ENCODE measurements at regions not wholly inside any gene's neighbourhood (a gene's known extent, or its start where the extent isn't known, plus 50 kb on each side); places are given as distances from the start of the nearest gene placed in this dataset.

GRCh38 chr12:112616469-112617152 is 174.9 kb upstream of the RPH3A start:
- TF ChIP-seq CSDC2 (CRISPR knock-in tag; IDR thresholded peaks at IDR 0.05) (no peak), PATZ1 (CRISPR knock-in tag; IDR thresholded peaks at IDR 0.05; ENCODE audit: borderline replicate concordance) (no peak), ZFP3 (CRISPR knock-in tag; IDR thresholded peaks at IDR 0.05) (no peak), ZC3H10 (CRISPR knock-in tag; IDR thresholded peaks at IDR 0.05) (no peak), ISL1 (CRISPR knock-in tag; IDR thresholded peaks at IDR 0.05) (no peak), GLIS3 (CRISPR knock-in tag; IDR thresholded peaks at IDR 0.05) (no peak), POU6F1 (CRISPR knock-in tag; IDR thresholded peaks at IDR 0.05; ENCODE audit: borderline replicate concordance, low read depth) (no peak), BACH2 (CRISPR knock-in tag; IDR thresholded peaks at IDR 0.05; ENCODE audit: borderline replicate concordance) (no peak), ARNTL (CRISPR knock-in tag; IDR thresholded peaks at IDR 0.05; ENCODE audit: borderline replicate concordance, low read depth) (no peak), OSR1 (CRISPR knock-in tag; IDR thresholded peaks at IDR 0.05) (no peak), ESRRG (CRISPR knock-in tag; IDR thresholded peaks at IDR 0.05) (no peak)

All from SK-N-SH treated with all-trans-retinoic acid at 6 μM for 48 hours (cell line).